GM18508 (cell line): ENCODE measurements at regions not wholly inside any gene's neighbourhood (a gene's known extent, or its start where the extent isn't known, plus 50 kb on each side); places are given as distances from the start of the nearest gene placed in this dataset.
A peak's percentile ranks its signal among the peaks of the same experiment; 100 is the strongest.
"Not testable (repeated sequence)": the region's sequence is repeated elsewhere in the genome, so short reads cannot be mapped to it uniquely, and the experiment has no call there.

Source experiments
- ATAC-seq: cut with Tn5 transposase; IDR thresholded peaks from one replicate; pipeline ENCODE4 v1.9.1; 2021; ENCODE audit warnings: moderate number of reproducible peaks; ENCODE audit not compliant: insufficient read depth, unreplicated experiment

DNA sequence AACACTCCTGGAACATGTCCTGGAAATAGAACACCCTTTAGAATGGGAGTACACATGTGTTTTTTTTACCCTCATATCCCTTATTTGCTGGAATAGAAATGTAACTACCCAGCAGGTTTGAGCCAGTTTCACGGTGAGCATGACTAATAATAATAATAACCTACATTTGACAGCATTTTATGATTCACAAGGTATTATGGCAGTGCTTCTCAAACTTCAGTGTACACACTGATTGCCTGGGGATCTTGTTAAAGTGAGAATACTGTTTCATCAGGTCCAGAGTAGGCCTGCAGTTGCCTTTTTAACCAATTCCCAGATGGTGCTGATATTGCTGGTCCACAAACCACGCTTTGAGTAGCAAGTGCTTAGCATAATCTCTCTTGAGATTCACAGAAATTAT, 63.9 kb downstream of the NFKBIZ start:
- ATAC-seq = no peak

DNA sequence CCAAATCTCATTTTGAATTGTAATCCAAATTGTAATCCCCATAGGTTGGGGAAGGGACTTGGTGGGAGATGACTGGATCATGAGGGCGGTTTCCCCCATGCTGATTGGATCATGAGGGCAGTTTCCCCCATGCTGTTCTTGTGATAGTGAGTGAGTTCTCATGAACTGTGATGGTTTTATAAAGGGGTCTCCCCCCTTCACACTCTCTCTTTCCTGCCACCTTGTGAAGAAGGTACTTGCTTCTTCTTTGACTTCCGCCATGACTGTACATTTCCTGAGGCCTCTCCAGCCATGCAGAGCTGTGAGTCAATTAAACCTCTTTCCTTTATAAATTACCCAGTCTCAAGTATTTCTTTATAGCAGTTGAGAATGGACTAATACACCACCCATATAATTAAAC, 68.4 kb downstream of the NFKBIZ start:
- ATAC-seq = not testable (repeated sequence)

DNA sequence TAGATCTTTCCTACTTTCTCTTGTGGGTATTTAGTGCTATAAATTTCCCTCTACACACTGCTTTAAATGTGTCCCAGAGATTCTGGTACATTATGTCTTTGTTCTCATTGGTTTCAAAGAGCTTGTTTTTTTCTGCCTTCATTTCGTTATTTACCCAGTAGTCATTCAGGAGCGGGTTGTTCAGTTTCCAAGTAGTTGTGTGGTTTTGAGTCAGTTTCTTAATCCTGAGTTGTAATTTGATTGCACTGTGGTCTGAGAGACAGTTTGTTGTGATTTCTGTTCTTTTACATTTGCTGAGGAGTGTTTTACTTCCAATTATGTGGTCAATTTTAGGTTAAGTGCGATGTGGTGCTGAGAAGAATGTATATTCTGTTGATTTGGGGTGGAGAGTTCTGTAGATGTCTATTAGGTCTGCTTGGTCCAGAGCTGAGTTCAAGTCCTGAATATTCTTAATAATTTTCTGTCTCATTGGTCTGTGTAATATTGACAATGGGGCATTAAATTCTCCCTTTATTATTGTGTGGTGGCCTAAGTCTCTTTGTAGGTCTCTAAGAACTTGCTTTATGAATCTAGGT, 72.9 kb downstream of the NFKBIZ start:
- not testable (repeated sequence) for ATAC-seq

DNA sequence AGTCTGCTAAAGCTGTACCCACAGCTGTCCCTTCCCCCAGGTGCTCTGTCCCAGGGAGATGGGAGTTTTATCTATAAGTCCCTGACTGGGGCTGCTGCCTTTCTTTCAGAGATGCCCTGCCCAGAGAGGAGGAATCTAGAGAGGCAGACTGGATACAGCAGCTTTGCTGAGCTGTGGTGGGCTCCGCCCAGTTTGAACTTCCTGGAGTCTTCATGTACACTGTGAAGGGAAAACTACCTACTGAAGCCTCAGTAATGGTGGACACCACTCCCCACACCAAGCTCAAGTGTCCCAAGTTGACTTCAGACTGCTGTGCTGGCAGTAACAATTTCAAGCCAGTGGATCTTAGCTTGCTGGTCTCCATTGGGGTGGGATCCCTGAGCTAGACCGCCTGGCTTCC, 75.3 kb downstream of the NFKBIZ start:
- ATAC-seq = not testable (repeated sequence)

DNA sequence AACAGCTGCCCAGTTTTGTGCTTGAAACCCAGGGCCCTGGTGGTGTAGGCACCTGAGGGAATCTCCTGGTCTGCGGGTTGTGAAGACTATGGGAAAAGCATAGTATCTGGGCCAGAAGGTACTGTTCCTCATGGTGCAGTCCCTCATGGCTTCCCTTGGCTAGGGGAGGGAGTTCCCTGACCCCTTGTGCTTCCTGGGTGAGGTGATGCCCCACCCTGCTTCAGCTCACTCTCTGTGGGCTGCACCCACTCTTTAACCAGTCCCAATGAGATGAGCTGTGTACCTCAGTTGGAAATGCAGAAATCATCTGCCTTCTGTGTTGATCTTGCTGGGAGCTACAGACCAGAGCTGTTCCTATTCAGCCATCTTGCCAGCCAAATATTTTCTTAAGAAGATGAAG, 75.8 kb downstream of the NFKBIZ start:
- ATAC-seq = not testable (repeated sequence)

DNA sequence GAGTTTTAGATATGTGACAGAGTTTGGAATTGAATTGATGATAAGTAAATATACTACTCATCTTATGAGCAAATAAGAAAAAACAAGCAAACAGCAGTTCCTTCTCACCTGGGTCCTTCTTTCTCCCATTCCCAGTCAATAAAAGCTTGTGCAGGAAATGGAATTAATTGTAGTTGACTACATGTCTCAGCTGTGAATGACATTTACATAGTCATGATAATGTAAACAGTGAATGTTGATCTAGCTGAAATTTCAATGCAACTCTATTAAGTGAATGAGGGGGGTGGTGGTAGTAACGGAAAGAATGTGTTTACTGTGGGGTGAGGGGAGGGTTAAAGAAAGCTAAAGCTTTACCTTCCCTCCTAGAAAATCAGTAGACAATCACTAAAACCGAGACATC, 76.2 kb downstream of the NFKBIZ start:
- ATAC-seq = no peak

DNA sequence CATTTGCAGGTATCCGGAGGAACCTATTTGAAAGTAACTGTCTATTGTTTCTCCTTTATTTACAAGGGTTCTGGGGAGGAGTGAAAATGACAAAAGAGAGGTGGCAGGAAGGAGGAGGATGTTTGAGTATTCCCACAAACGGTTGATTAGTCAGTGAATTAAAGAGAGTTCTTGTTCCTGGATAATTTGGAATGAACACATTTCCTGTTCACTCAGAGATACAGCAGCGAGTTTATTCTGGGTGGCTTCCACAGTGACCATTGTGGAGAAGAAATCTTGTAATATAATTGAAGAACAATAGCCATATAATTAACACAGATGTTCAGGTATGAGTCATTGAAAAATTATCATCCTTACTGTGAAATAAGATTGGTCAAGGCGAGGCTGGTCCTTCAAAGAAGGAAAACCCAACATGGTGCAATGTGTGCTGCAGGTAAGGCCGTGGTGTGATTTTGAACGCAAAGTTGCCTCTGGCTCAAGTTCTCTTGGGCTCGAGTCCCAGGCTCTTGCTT, 77.3 kb downstream of the NFKBIZ start:
- no peak for ATAC-seq

DNA sequence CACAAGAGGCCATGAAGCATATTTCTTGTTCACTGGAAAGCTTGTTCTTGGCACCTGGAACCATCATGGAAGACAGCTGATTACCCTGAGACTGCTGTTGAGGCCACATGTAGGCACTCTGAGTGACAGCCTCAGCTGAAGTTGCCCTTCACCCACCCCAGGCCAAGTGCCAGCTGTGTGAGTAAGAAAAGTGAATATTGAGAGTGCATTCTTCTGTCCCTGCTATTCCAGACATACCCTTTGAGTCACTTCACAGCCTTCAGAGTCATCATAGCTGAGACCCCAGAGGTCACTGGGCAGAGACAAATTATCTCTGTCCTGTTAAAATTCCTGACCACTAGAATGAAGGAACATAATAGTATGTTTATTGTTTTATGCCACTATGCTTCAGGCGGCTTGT, 79.6 kb downstream of the NFKBIZ start:
- ATAC-seq = no peak

DNA sequence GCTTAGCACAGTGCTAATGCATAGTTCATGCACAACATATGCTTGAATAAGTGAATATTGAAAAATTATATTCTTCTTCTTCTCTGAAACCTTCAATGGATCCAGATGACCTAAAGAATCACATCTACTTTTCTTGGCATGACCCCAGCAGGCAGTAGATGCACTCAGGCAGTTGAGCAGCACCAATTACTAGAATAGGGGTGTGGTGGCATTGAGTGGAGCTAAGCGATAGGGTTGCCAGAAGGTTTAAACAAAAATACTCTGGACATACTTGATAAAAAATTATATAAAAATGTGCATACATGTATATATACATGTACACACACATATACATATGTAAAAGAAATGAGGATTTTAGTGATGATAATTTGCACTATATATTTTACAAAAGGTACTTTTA, 81.8 kb downstream of the NFKBIZ start:
- no peak for ATAC-seq

DNA sequence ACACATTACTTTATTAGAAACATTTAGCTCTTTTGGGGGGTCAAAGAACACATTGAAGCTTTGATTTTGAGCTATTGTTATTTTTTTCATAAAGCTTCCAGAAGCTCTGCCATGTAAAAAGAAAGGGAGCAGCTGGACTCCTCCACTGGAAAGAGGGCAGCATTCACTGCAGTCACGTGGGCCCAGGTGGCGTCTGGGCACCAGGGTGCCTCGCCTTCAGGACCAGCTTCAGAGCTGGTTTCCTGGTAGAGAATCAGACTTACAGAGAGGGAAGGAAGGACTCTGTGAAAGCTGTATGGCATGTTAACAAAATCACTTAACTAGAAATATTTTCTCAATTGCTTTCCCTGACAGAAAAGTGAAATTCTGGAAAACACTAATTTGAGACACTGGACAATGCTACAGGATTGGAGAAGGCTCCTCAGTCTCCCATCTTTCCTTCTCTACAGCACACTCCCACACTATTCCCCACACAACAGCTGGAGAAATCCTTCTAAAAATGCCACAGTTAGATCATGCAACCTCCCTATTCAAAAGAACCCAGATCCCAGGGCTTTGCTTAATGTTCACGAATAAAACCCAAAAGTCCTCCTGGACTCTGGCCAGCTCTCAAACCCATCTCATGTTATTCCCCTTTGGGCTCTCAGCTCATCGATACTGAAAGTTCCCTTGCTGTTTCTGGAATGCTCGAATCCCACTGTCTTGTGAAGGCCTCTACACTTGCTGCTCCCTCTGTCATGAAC, 83.2 kb downstream of the NFKBIZ start:
- ATAC-seq = no peak

DNA sequence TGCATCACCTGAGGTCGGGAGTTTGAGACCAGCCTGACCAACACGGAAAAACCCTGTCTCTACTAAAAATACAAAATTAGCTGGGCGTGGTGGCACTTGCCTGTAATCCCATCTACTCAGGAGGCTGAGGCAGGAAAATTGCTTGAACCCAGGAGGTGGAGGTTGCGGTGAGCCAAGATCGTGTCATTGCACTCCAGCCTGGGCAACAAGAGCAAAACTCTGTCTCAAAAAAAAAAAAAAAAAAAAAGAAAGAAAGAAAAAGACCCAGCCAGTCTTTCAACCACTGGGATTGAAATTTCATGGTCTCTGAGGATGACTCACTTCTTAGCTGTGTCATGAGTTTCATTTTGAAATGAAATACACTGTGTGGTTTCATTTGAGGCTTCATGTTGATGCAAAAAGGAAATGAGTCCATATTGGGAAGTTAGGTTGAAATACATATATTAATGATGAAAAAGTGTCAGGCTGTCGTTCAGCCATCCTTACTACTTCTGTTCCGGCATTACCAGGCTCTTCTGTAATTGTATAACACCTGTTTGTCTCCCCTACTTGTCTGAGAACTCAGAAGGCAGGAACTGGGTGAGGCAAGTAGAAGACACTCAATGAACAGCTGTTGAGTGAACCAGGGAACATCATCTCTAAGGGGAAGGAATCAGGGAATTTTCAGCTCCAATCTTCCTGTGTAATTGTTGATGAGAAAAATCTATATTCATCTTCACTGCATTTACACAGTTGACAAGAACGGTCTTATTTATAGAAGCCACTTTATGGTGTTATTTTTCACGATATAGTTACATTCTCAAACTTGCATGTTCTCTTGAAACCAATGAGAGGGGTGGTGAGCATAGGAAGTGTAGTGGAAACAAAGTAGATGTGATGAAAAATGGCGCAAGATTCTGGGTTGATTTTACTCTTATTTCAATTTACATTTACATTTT, 87.4 kb downstream of the NFKBIZ start:
- peak; percentile 95 for ATAC-seq

DNA sequence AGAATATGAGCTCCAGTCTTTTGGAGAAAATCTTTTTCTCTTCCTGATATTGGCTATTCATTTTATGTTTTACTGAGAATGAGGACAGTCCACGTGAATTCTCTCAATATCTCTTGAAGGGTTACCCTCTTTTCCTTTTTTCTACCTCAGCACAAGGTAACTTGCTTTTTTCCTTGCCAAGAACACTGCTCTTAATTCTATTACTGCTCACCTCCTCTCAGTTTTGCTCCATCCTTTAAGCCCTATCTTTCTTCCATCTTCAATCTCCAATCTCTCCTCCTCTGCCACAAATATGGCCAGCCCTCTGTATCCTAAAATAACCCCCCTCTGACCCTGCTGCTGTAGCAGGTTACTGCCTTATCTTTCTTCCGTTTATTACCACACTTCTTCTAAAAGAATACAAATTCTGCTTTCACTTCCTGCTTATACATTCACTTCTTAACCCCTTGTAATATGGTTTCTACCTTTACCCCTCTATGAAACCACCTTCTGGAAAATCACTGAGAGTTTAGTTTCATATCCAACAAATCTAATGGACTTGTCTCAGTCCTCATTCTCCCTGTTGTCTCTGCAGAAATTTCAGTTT, 89.0 kb downstream of the NFKBIZ start:
- peak; percentile 41 for ATAC-seq

DNA sequence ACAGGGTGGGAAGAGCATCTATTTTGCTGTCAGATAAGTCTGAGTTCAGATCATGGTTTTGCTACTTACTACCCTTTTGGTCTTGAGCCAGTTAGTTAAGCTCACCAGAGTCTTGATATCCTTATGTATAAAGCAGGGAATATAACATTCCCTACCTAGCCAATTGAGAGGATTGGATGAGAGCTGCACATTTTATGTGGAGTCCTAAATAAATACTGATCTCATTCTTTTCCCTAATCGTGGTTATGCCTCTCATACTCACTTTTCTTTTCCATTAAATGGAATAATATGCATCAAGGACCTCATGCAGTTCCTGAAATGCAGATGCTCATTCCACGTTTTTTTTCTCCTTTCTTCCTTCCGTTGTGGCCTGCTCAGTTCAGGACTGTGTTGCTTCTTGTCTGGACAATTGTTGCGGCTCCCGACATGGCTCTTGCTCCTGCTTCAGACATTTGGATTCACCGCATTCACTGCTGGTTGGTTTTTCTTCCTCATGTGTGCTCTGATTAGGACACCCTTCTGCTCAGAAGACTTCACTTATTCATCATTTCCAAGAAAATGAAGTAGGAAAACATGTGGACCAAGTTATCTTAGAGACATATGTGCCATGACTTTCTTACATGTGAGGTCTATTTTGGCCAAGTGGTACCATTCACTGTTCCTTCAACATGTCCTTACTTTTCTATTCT, 90.2 kb downstream of the NFKBIZ start:
- no peak for ATAC-seq

DNA sequence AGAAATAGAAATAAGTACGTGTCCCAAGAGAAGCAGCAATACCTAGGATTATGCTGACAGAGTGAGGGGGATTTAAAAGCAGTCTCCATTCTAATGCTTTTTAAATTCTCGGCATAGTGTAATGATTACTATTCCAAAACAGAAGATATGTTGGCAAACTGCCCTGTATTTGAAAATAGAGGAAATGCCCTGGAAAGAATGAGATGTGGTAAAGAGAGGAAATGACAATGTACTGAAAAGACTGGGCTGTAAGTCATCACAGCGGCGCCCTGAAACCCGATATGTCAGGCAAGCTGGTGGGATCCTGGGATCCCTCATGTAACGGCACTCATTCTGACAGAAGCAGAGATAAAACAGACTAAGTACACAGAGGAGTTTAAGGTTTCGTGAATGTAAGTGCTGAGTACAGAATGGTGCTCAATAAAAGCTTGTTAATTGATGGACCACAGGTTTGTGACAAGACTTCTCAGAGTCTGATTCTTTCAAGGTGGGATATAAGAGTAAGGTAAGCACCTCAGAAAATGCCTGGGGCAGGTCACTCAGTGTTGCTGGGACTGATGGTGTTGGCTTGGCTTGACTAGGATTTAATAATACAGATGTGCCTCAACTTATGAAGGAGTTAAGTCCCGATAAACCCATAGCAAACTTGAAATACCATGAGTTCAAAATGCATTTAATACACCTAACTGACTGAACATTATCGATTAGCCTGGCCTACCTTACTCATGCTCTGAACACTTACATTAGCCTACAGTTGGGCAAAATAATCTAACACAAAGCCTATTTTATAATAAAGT, 91.4 kb downstream of the NFKBIZ start:
- ATAC-seq = no peak

DNA sequence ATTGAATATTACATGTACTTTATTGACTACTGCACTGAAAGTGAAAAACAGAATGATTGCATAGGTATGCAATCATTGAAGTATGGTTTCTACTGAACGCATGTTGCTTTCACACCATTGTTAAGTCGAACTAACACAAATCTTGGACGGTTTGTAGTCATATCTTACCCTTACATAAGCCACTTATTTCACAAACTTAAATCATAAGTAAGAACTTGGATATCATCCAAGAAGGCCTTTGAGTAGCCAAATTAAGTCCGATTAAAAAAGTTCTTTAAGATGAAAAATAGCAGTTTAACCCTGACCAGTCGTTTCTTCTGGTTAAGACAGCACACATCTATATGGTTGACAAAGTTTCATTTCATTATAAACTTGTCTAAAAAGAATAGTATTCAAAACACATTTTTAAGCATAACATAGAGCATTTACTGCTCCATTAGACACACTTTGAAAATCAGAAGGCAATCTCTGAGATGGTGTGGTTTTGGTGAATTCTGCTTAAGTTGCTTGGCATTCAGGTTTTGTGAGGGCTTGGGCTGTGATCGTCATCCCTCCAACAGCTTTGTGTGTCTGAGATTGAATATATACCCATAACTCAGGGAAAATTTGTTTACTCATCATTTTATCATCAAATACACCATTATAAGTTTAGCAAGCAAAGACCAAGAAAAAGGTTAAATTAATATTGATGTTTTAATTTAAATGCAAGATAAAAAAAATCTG, 92.2 kb downstream of the NFKBIZ start:
- no peak for ATAC-seq

DNA sequence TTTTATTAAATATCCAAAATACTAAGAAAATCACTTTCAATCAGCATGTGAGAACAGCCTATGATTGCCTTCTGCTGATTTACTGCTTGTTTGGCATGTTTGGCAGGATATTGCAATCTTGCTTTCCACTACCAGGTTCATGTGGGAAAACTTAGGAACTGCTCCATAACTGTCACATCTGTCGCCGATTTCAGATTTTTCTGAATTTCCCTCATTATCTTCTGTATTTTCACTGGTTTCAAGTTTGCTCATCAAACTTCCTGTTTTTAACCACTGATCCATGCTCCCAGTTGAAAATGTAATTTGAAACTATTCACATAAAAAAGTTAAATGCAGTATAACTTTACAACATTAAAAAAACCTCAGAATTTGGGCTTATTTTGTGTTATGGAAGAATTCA, 93.0 kb downstream of the NFKBIZ start:
- no peak for ATAC-seq

DNA sequence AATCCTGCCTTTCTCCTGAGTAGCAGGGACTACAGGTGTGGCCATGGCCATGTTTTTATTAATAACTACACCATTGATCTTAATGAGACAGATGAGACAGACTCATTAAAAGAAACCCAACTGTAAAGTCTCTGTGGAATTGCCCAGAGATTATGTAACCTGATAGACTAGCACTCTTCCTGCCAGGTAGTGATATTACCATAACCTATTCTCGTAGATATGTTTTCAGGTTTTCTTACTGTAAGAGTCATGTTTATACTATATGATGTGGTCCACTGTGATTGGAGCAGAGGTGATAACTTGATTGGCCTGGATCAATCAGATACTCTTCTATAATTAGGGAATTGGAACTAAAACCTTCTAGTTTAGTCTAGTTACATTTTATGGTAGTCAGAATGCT, 93.7 kb downstream of the NFKBIZ start:
- no peak for ATAC-seq

DNA sequence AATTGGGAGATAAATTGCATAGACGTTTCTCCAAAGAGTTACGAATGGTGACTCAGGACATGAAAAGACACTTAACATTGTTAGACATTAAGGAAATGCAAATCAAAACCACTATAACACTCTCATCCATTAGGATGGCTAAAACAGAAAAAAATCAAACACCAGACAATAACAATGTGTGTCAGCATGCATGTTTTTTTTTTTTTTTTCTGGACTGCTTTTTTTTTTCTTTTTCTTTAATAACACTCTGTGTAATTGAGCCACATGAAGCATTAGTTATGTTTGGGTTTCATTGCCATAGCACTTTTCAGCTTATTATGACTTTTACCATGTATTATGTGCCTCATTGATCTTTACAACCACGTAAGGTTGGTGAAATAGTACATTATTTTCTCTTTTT, 95.0 kb downstream of the NFKBIZ start:
- ATAC-seq = no peak

DNA sequence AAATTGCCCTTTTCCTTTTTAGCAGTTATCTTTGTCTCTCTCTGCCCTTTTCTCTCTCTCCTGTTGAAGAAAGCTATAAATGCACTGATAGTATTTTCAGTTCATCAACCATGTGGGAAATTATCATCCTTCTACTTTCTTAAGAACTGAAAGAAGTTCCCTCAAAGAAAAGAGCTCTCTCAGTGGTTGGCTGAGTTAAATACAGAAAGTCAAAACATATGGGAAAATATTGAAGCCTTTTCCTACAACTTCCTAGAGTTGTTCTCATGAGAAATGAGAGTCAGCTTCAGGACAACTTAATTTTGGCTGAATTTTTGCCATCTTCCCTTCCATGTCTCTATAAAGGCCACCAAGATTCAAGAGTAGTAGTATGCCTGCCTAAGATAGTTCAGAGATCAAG, 96.7 kb downstream of the NFKBIZ start:
- ATAC-seq = no peak
